ENCODE measurements at regions not wholly inside any gene's neighbourhood (a gene's known extent, or its start where the extent isn't known, plus 50 kb on each side); places are given as distances from the start of the nearest gene placed in this dataset.

DNA sequence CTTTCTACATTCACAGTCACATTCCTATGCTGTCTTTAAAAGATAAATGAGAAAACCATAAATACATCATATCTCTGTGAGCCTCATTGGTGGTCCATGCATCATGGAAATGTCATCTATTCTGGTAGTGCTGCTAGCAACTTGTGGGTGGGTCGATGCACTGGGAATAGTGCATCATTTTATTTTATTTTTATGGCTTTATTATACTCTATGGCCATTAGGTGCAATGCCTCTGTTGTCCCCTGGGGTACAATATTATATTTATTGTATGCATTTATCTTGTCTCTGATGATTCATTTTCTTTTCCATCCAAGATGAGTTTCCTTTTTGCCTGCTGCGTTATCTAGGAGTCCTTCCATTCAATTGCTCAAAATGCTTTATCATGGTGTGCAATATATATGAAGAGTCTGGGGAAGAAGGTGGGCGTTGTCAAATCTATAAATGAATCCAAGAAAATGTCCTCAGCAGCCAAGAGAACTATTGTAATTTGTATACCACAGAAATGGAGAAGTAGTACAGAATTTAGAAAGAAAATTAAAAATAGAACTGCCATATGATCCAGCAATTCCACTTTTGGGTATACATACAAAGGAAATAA lies 324.0 kb downstream of the KCNJ2 start:
- TF ChIP-seq, protein P1, sequence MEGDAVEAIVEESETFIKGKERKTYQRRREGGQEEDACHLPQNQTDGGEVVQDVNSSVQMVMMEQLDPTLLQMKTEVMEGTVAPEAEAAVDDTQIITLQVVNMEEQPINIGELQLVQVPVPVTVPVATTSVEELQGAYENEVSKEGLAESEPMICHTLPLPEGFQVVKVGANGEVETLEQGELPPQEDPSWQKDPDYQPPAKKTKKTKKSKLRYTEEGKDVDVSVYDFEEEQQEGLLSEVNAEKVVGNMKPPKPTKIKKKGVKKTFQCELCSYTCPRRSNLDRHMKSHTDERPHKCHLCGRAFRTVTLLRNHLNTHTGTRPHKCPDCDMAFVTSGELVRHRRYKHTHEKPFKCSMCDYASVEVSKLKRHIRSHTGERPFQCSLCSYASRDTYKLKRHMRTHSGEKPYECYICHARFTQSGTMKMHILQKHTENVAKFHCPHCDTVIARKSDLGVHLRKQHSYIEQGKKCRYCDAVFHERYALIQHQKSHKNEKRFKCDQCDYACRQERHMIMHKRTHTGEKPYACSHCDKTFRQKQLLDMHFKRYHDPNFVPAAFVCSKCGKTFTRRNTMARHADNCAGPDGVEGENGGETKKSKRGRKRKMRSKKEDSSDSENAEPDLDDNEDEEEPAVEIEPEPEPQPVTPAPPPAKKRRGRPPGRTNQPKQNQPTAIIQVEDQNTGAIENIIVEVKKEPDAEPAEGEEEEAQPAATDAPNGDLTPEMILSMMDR (IDR thresholded peaks at IDR 0.05), result peak in 1 of 7 experiments; percentile 6
- TF ChIP-seq POLR2A (IDR thresholded peaks at IDR 0.05), result no peak

Measured in stomach (tissue), 4 donors.